ENCODE measurements at regions not wholly inside any gene's neighbourhood (a gene's known extent, or its start where the extent isn't known, plus 50 kb on each side); places are given as distances from the start of the nearest gene placed in this dataset.

- TF ChIP-seq CTCF (IDR thresholded peaks at IDR 0.05) (no peak), EP300 (IDR thresholded peaks at IDR 0.05; ENCODE audit: borderline replicate concordance in 1 of 2, low read depth in 1 of 2, low read length in 1 of 2) (no peak)
Measured at GRCh38 chr16:79540825-79541595, 59.5 kb downstream of the MAF start.

Data from SK-N-SH (cell line).